ENCODE measurements at regions not wholly inside any gene's neighbourhood (a gene's known extent, or its start where the extent isn't known, plus 50 kb on each side); places are given as distances from the start of the nearest gene placed in this dataset.

- ChIA-PET POLR2A (no interaction called here), CTCF (no interaction called here)
- Mint-ChIP-seq H3K36me3 (peaks cover 0 to 1% (median 0%) of the 10 kb centered on the region in 5 donors), H3K27me3 (peaks cover 5 to 13% (median 8%) of the 10 kb centered on the region in 5 donors), H3K9me3 (peaks cover 0 to 7% (median 0%) of the 10 kb centered on the region in 11 donors), H3K4me1 (peaks cover 0 to 1% (median 0%) of the 10 kb centered on the region in 7 donors), H3K4me3 (no peak overlapping the region), H3K27ac (no peak overlapping the region)
- Histone ChIP-seq H3K4me1 (ENCODE audit: control insufficient read depth in 2 of 2, insufficient read depth in 2 of 2, low read length in 2 of 2) (no peaks in the 10 kb centered on the region), H3K9me3 (ENCODE audit: control insufficient read depth in 2 of 3, low read length in 3 of 3) (no peaks in the 10 kb centered on the region), H3K27me3 (ENCODE audit: control insufficient read depth in 2 of 2, insufficient read depth in 2 of 2, low read length in 2 of 2) (no peaks in the 10 kb centered on the region), H3K36me3 (ENCODE audit: control insufficient read depth in 2 of 3, insufficient read depth in 3 of 3, low read length in 3 of 3) (no peaks in the 10 kb centered on the region), H3K4me3 (ENCODE audit: low read length) (no peak overlapping the region), H3K27ac (ENCODE audit: low read depth, low read length) (no peak overlapping the region)
- intact Hi-C loops (cut with micrococcal nuclease): no loop called here
- no peak for DNase-seq
- no peak for ATAC-seq
These were observed 158.2 kb downstream of the SPTSSA start for GRCh38 chr14:34303811-34304210.

GRCh38 chr14:34302654-34303053, 159.4 kb downstream of the SPTSSA start:
- CTCF ChIA-PET: no interaction called here
- H3K27me3 Mint-ChIP-seq: peaks cover 2 to 13% (median 9%) of the 10 kb centered on the region in 5 donors
- peaks cover 0 to 1% (median 0%) of the 10 kb centered on the region in 7 donors for H3K4me1 Mint-ChIP-seq
- H3K9me3 Mint-ChIP-seq: peaks cover 0 to 7% (median 0%) of the 10 kb centered on the region in 11 donors
- DNase-seq (no peak), ATAC-seq (no peak)
- no peak overlapping the region for H3K4me3 Mint-ChIP-seq
- intact Hi-C loops (cut with micrococcal nuclease): no loop called here
- Histone ChIP-seq H3K4me3 (ENCODE audit: low read length) (no peak overlapping the region), H3K27me3 (ENCODE audit: control insufficient read depth in 2 of 2, insufficient read depth in 2 of 2, low read length in 2 of 2) (no peaks in the 10 kb centered on the region), H3K9me3 (ENCODE audit: control insufficient read depth in 2 of 3, low read length in 3 of 3) (no peaks in the 10 kb centered on the region), H3K36me3 (ENCODE audit: control insufficient read depth in 2 of 3, insufficient read depth in 3 of 3, low read length in 3 of 3) (no peaks in the 10 kb centered on the region), H3K4me1 (ENCODE audit: control insufficient read depth in 2 of 2, insufficient read depth in 2 of 2, low read length in 2 of 2) (no peaks in the 10 kb centered on the region), H3K27ac (ENCODE audit: low read depth, low read length) (no peak overlapping the region)
- peaks cover 0 to 4% (median 0%) of the 10 kb centered on the region in 5 donors for H3K36me3 Mint-ChIP-seq
- POLR2A ChIA-PET: no interaction called here
- no peak overlapping the region for H3K27ac Mint-ChIP-seq

- ChIA-PET POLR2A (no interaction called here), CTCF (no interaction called here)
- H3K27me3 Mint-ChIP-seq: peaks cover 2 to 16% (median 9%) of the 10 kb centered on the region in 5 donors
- intact Hi-C loops (cut with micrococcal nuclease): loop anchor here in 1 of 2 donors (1.0 to 2.0 kb wide), 2 partner anchors 72 to 1725 kb away; no protein-coding TSS in a partner anchor
- H3K4me3 Mint-ChIP-seq: no peak overlapping the region
- Histone ChIP-seq H3K27ac (ENCODE audit: low read depth, low read length) (no peak overlapping the region), H3K9me3 (ENCODE audit: control insufficient read depth in 2 of 3, low read length in 3 of 3) (no peaks in the 10 kb centered on the region), H3K4me1 (ENCODE audit: control insufficient read depth in 2 of 2, insufficient read depth in 2 of 2, low read length in 2 of 2) (no peaks in the 10 kb centered on the region), H3K27me3 (ENCODE audit: control insufficient read depth in 2 of 2, insufficient read depth in 2 of 2, low read length in 2 of 2) (no peaks in the 10 kb centered on the region), H3K4me3 (ENCODE audit: low read length) (no peak overlapping the region), H3K36me3 (ENCODE audit: control insufficient read depth in 2 of 3, insufficient read depth in 3 of 3, low read length in 3 of 3) (no peaks in the 10 kb centered on the region)
- peaks cover 0 to 4% (median 0%) of the 10 kb centered on the region in 5 donors for H3K36me3 Mint-ChIP-seq
- H3K4me1 Mint-ChIP-seq: peaks cover 0 to 1% (median 0%) of the 10 kb centered on the region in 7 donors
- H3K27ac Mint-ChIP-seq: no peak overlapping the region
- peaks cover 0 to 7% (median 0%) of the 10 kb centered on the region in 11 donors for H3K9me3 Mint-ChIP-seq
- ATAC-seq: peak; percentile 32
- no peak for DNase-seq
These were observed 160.9 kb downstream of the SPTSSA start for GRCh38 chr14:34300882-34301734.

GRCh38 chr14:34300330-34300729, 161.7 kb downstream of the SPTSSA start:
- Histone ChIP-seq H3K27me3 (ENCODE audit: control insufficient read depth in 2 of 2, insufficient read depth in 2 of 2, low read length in 2 of 2) (no peaks in the 10 kb centered on the region), H3K4me3 (ENCODE audit: low read length) (no peak overlapping the region), H3K4me1 (ENCODE audit: control insufficient read depth in 2 of 2, insufficient read depth in 2 of 2, low read length in 2 of 2) (no peaks in the 10 kb centered on the region), H3K9me3 (ENCODE audit: control insufficient read depth in 2 of 3, low read length in 3 of 3) (no peaks in the 10 kb centered on the region), H3K36me3 (ENCODE audit: control insufficient read depth in 2 of 3, insufficient read depth in 3 of 3, low read length in 3 of 3) (no peaks in the 10 kb centered on the region), H3K27ac (ENCODE audit: low read depth, low read length) (no peak overlapping the region)
- H3K4me3 Mint-ChIP-seq: no peak overlapping the region
- intact Hi-C loops (cut with micrococcal nuclease): loop anchor here in 1 of 2 donors (2.0 kb wide), 1 partner anchor 72 kb away; no protein-coding TSS in a partner anchor
- H3K27me3 Mint-ChIP-seq: peaks cover 2 to 16% (median 7%) of the 10 kb centered on the region in 5 donors
- peaks cover 0 to 1% (median 0%) of the 10 kb centered on the region in 7 donors for H3K4me1 Mint-ChIP-seq
- ATAC-seq (no peak), DNase-seq (no peak)
- POLR2A ChIA-PET: no interaction called here
- no peak overlapping the region for H3K27ac Mint-ChIP-seq
- H3K36me3 Mint-ChIP-seq: peaks cover 0 to 4% (median 0%) of the 10 kb centered on the region in 5 donors
- H3K9me3 Mint-ChIP-seq: peaks cover 0 to 7% (median 0%) of the 10 kb centered on the region in 11 donors
- CTCF ChIA-PET: no interaction called here

- Histone ChIP-seq H3K4me3 (ENCODE audit: low read length) (no peak overlapping the region), H3K27ac (ENCODE audit: low read depth, low read length) (no peak overlapping the region), H3K4me1 (ENCODE audit: control insufficient read depth in 2 of 2, insufficient read depth in 2 of 2, low read length in 2 of 2) (no peaks in the 10 kb centered on the region), H3K27me3 (ENCODE audit: control insufficient read depth in 2 of 2, insufficient read depth in 2 of 2, low read length in 2 of 2) (no peaks in the 10 kb centered on the region), H3K9me3 (ENCODE audit: control insufficient read depth in 2 of 3, low read length in 3 of 3) (no peaks in the 10 kb centered on the region), H3K36me3 (ENCODE audit: control insufficient read depth in 2 of 3, insufficient read depth in 3 of 3, low read length in 3 of 3) (no peaks in the 10 kb centered on the region)
- Mint-ChIP-seq H3K27ac (no peak overlapping the region), H3K36me3 (peaks cover 0 to 4% (median 0%) of the 10 kb centered on the region in 5 donors), H3K27me3 (peaks cover 0 to 10% (median 0%) of the 10 kb centered on the region in 5 donors), H3K4me3 (no peak overlapping the region), H3K9me3 (peaks cover 0 to 4% (median 0%) of the 10 kb centered on the region in 11 donors), H3K4me1 (peaks cover 0 to 1% (median 0%) of the 10 kb centered on the region in 7 donors)
- intact Hi-C loops (cut with micrococcal nuclease): no loop called here
- DNase-seq: no peak
- ChIA-PET POLR2A (no interaction called here), CTCF (no interaction called here)
- ATAC-seq: no peak
These were observed 162.7 kb downstream of the SPTSSA start for GRCh38 chr14:34299360-34299759.

GRCh38 chr14:34297786-34298520, 164.1 kb downstream of the SPTSSA start:
- Histone ChIP-seq H3K27me3 (ENCODE audit: control insufficient read depth in 2 of 2, insufficient read depth in 2 of 2, low read length in 2 of 2) (no peaks in the 10 kb centered on the region), H3K4me1 (ENCODE audit: control insufficient read depth in 2 of 2, insufficient read depth in 2 of 2, low read length in 2 of 2) (no peaks in the 10 kb centered on the region), H3K9me3 (ENCODE audit: control insufficient read depth in 2 of 3, low read length in 3 of 3) (no peaks in the 10 kb centered on the region), H3K36me3 (ENCODE audit: control insufficient read depth in 2 of 3, insufficient read depth in 3 of 3, low read length in 3 of 3) (no peaks in the 10 kb centered on the region), H3K27ac (ENCODE audit: low read depth, low read length) (no peak overlapping the region), H3K4me3 (ENCODE audit: low read length) (no peak overlapping the region)
- DNase-seq (no peak), ATAC-seq (no peak)
- Mint-ChIP-seq H3K27ac (no peak overlapping the region), H3K27me3 (peaks cover 0 to 10% (median 2%) of the 10 kb centered on the region in 5 donors), H3K4me3 (no peak overlapping the region), H3K4me1 (peaks cover 0 to 1% (median 0%) of the 10 kb centered on the region in 7 donors), H3K36me3 (peaks cover 0 to 4% (median 0%) of the 10 kb centered on the region in 5 donors), H3K9me3 (peaks cover 0 to 4% (median 0%) of the 10 kb centered on the region in 11 donors)
- intact Hi-C loops (cut with micrococcal nuclease): no loop called here
- CTCF ChIA-PET: no interaction called here
- POLR2A ChIA-PET: no interaction called here
